Colonic mucosa (tissue), 4 donors: ENCODE measurements at regions not wholly inside any gene's neighbourhood (a gene's known extent, or its start where the extent isn't known, plus 50 kb on each side); places are given as distances from the start of the nearest gene placed in this dataset.

Experiments
- DNase-seq: peaks from one replicate; pipeline ENCODE4 v3.0.0-alpha.2; 2020
- H3K27ac ChIP-seq: fragments of 200-600 bp; one replicate; pipeline ENCODE4 v1.8.0; 2021
- H3K27me3 ChIP-seq: fragments of 200-600 bp; one replicate; pipeline ENCODE4 v1.8.0; 2021
- H3K36me3 ChIP-seq: fragments of 200-600 bp; one replicate; pipeline ENCODE4 v1.8.0; 2021
- H3K4me1 ChIP-seq: fragments of 200-600 bp; one replicate; pipeline ENCODE4 v1.8.0; 2021; ENCODE audit warnings: mild to moderate bottlenecking
- H3K4me3 ChIP-seq: fragments of 200-600 bp; one replicate; pipeline ENCODE4 v1.8.0; 2021
- H3K9ac ChIP-seq, 2 donors: one replicate each; pipeline ENCODE4 v1.7.0; 2013; ENCODE audit warnings: control low read depth in 2 of 2, low read depth in 2 of 2, low read length in 2 of 2
- H3K9me3 ChIP-seq: fragments of 200-600 bp; one replicate; pipeline ENCODE4 v1.8.0; 2021
- intact Hi-C: fragments of 100-400 bp; cut with DNase I; formaldehyde crosslinking; loops from one replicate; pipeline ENCODE4 v1.14.1; 2022
- TF ChIP-seq, protein P1 (sequence below): fragments of 200-600 bp; IDR thresholded peaks from one replicate; pipeline ENCODE4 v1.8.0; 2022; ENCODE audit warnings: antibody characterized with exemption, mild to moderate bottlenecking
- donor health status: healthy.
- donor health status: DM: no; HTN: no; CAD: no.
- donor health status: DM: no; HTN: no; CAD: no.

DNA sequence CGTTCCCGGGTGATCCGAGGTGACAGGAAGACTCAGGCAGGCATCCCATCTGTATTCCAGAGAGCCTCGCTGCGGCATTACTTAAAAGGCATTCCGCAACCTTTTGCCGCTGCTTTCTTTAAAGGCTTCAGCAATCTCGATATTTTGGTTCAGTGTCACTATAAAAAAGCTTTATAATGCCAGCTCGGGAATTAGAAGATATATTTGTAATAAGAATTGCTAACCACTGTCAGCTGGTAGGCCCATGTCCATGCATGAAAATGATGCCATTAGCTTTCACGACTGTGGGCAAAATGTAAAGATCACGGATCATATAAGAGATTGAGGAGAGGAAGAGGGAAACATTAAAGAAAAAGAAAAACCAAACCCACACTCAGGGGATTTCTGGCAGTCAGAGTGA, 578.6 kb upstream of the CDH5 start:
- no peak overlapping the region for H3K27ac ChIP-seq
- H3K27me3 ChIP-seq = no peaks in the 10 kb centered on the region
- no peaks in the 10 kb centered on the region for H3K4me1 ChIP-seq
- no peak overlapping the region for H3K9ac ChIP-seq
- TF ChIP-seq, protein P1, sequence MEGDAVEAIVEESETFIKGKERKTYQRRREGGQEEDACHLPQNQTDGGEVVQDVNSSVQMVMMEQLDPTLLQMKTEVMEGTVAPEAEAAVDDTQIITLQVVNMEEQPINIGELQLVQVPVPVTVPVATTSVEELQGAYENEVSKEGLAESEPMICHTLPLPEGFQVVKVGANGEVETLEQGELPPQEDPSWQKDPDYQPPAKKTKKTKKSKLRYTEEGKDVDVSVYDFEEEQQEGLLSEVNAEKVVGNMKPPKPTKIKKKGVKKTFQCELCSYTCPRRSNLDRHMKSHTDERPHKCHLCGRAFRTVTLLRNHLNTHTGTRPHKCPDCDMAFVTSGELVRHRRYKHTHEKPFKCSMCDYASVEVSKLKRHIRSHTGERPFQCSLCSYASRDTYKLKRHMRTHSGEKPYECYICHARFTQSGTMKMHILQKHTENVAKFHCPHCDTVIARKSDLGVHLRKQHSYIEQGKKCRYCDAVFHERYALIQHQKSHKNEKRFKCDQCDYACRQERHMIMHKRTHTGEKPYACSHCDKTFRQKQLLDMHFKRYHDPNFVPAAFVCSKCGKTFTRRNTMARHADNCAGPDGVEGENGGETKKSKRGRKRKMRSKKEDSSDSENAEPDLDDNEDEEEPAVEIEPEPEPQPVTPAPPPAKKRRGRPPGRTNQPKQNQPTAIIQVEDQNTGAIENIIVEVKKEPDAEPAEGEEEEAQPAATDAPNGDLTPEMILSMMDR = no peak
- intact Hi-C loops = no loop called here
- DNase-seq = no peak
- H3K4me3 ChIP-seq = no peak overlapping the region
- H3K36me3 ChIP-seq = no peaks in the 10 kb centered on the region
- H3K9me3 ChIP-seq = no peaks in the 10 kb centered on the region

DNA sequence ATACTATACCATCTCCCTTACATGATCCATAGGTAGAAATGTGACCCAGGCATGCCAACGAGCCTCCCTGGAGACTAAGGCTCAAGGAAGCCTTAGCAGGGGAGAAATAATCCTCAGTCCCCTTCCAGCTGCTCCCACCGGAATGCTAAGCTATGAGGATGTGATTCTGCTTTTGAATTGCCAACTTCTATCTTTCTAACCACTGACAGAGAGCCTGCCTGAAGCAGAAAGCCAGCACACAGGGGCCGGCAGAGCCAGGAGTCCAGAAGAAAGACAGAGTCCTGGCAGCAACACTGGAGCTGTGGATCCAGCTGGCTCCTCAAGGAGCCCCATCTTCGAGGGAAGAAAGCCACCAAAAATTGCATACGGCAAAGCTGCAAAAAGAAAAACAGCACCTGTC, 579.6 kb upstream of the CDH5 start:
- TF ChIP-seq, protein P1 = no peak
- no peak for DNase-seq
- Histone ChIP-seq H3K27ac (no peak overlapping the region), H3K4me1 (no peaks in the 10 kb centered on the region), H3K36me3 (no peaks in the 10 kb centered on the region), H3K4me3 (no peak overlapping the region), H3K9ac (no peak overlapping the region), H3K9me3 (no peaks in the 10 kb centered on the region), H3K27me3 (no peaks in the 10 kb centered on the region)
- intact Hi-C loops = no loop called here

DNA sequence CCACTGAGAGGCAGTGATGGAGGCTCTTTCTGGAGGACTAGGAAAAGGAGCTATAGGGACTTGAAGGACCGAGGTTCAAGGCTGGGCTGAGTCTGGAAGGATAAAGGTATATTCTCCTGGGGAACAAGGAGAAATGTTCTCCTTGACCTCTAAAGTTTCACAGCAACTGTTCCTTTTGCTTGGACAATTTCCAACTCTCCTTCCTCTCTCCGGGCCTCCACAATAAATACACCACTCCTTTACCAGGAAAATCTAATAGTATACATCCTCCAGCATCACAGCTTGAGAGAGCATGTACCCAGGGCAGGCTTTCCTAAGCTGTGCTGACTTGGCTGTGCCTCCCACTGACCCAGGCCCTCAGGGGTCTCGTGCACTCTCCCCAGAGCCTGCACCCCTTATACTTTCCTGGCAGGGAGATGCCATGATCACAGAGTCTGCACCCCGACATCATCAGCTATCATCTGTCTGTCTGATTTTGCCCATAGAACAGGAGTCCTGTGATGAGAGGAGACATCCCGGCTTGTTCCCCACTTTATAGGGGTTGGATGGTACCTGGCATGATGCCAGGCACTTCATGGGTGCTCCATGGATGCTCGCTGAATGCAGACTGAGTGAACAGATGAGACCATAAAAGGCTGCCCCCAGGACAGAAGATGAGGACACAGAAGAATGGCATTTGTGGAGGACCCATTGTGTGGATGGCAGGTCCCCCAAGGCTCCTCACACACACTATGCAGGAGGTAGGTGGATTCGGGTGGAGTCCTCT, 582.6 kb upstream of the CDH5 start:
- DNase-seq = no peak
- Histone ChIP-seq H3K9me3 (no peaks in the 10 kb centered on the region), H3K4me3 (no peak overlapping the region), H3K27me3 (no peaks in the 10 kb centered on the region), H3K9ac (no peak overlapping the region), H3K36me3 (no peaks in the 10 kb centered on the region), H3K27ac (no peak overlapping the region), H3K4me1 (no peaks in the 10 kb centered on the region)
- intact Hi-C loops = no loop called here
- TF ChIP-seq, protein P1 = no peak

DNA sequence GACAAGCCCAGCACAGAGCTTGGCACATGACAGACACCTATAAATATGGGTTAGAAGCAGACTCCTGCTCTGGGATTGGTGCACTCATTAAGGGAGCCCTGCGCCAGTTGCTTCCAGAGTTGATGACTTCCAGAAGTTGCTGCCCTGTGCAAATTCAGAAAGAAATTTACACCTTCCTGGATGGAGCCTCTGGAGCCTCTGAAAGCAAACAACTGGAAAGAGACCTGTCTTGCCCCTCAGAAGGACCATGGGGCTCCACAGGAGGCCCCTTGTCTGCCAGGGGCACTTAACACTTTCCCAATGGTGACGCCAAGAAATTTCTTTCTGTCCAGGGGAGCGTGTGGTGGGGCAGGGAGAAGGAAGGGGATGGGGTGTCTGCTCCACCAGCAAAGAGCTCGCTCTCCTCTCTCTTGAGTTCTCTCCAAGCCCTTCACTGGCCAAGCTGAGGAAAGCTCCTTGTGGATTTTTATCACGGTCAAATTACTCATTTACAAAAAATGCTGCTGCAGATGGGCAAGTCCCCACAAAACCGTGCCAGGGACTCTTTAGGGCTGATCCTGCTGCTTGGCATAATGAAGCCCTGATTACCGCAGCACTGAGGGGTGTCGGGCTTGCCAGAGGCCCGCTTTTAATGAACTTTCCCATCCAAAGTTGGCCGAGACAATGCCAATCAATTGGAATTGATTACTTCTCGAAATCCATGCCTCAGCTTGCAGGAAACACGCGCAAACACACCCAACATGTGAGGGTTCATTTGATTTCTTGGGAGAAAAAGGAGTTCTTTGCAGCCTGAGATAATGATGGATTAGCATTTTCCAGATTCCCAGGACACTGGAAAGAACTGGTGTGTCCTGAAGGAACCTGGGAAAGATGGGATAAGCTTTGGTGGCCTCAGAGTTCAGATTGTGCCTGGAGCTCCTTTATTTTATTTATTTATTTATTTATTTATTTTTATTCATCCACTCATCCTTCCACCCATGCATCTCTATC, 583.6 kb upstream of the CDH5 start:
- DNase-seq = no peak
- H3K27ac ChIP-seq = no peak overlapping the region
- no peaks in the 10 kb centered on the region for H3K9me3 ChIP-seq
- TF ChIP-seq, protein P1 = no peak
- H3K9ac ChIP-seq = no peak overlapping the region
- no peak overlapping the region for H3K4me3 ChIP-seq
- no peaks in the 10 kb centered on the region for H3K36me3 ChIP-seq
- intact Hi-C loops = no loop called here
- no peaks in the 10 kb centered on the region for H3K4me1 ChIP-seq
- H3K27me3 ChIP-seq = no peaks in the 10 kb centered on the region

DNA sequence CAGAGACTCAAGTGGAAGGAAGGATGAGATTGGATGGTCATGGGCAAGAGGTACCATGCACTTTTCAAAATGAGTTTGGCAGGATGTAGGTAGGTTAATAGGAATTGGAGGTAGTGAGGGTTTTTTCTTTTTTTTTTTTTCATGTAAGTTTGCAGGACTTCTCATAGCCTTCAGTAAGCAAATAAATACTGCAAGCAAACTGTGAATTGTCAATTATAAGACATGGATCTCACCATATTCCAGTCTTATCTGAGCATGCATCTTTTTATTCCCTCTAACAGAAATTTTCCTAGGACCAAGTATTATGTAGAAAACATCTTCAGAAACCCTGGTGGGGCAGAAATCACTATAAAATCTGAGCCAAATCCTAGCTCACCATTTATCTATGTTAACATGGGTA, 584.6 kb upstream of the CDH5 start:
- H3K4me1 ChIP-seq = no peaks in the 10 kb centered on the region
- no peak overlapping the region for H3K4me3 ChIP-seq
- H3K27ac ChIP-seq = no peak overlapping the region
- no peaks in the 10 kb centered on the region for H3K9me3 ChIP-seq
- TF ChIP-seq, protein P1 = no peak
- no peak overlapping the region for H3K9ac ChIP-seq
- intact Hi-C loops = no loop called here
- no peaks in the 10 kb centered on the region for H3K27me3 ChIP-seq
- DNase-seq = no peak
- no peaks in the 10 kb centered on the region for H3K36me3 ChIP-seq
